ENCODE measurements at regions not wholly inside any gene's neighbourhood (a gene's known extent, or its start where the extent isn't known, plus 50 kb on each side); places are given as distances from the start of the nearest gene placed in this dataset.

GRCh38 chr5:96074870-96075269, 113.2 kb upstream of the ELL2 start:
- no peak for DNase-seq (ENCODE audit: low read depth in 2 of 2, low spot score in 1 of 2)

- DNase-seq (ENCODE audit: low read depth in 2 of 2, low spot score in 1 of 2): no peak
Measured at GRCh38 chr5:96074460-96074859, 112.8 kb upstream of the ELL2 start.

- no peak for DNase-seq (ENCODE audit: low read depth in 2 of 2, low spot score in 1 of 2)
Measured at GRCh38 chr5:96072791-96073165, 111.1 kb upstream of the ELL2 start.

GRCh38 chr5:96072138-96072790, 110.6 kb upstream of the ELL2 start:
- DNase-seq (ENCODE audit: low read depth in 2 of 2, low spot score in 1 of 2): no peak

GRCh38 chr5:96070622-96071225, 109.1 kb upstream of the ELL2 start:
- DNase-seq (ENCODE audit: low read depth in 2 of 2, low spot score in 1 of 2): no peak

GRCh38 chr5:96067894-96068614, 106.4 kb upstream of the ELL2 start:
- DNase-seq (ENCODE audit: low read depth in 2 of 2, low spot score in 1 of 2): no peak

- no peak for DNase-seq (ENCODE audit: low read depth in 2 of 2, low spot score in 1 of 2)
Measured at GRCh38 chr5:96067251-96067650, 105.6 kb upstream of the ELL2 start.

GRCh38 chr5:96066386-96066719, 104.7 kb upstream of the ELL2 start:
- no peak for DNase-seq (ENCODE audit: low read depth in 2 of 2, low spot score in 1 of 2)

GRCh38 chr5:96065685-96066385, 104.2 kb upstream of the ELL2 start:
- no peak for DNase-seq (ENCODE audit: low read depth in 2 of 2, low spot score in 1 of 2)

- no peak for DNase-seq (ENCODE audit: low read depth in 2 of 2, low spot score in 1 of 2)
Measured at GRCh38 chr5:96064877-96065276, 103.2 kb upstream of the ELL2 start.

- DNase-seq (ENCODE audit: low read depth in 2 of 2, low spot score in 1 of 2): no peak
Measured at GRCh38 chr5:96062836-96063235, 101.2 kb upstream of the ELL2 start.

- DNase-seq (ENCODE audit: low read depth in 2 of 2, low spot score in 1 of 2): no peak
Measured at GRCh38 chr5:96058084-96058483, 96.4 kb upstream of the ELL2 start.

GRCh38 chr5:96054311-96055030, 92.8 kb upstream of the ELL2 start:
- DNase-seq (ENCODE audit: low read depth in 2 of 2, low spot score in 1 of 2): no peak

- no peak for DNase-seq (ENCODE audit: low read depth in 2 of 2, low spot score in 1 of 2)
Measured at GRCh38 chr5:96053063-96053735, 91.5 kb upstream of the ELL2 start.

GRCh38 chr5:96052374-96052773, 90.7 kb upstream of the ELL2 start:
- DNase-seq (ENCODE audit: low read depth in 2 of 2, low spot score in 1 of 2): no peak

- no peak for DNase-seq (ENCODE audit: low read depth in 2 of 2, low spot score in 1 of 2)
Measured at GRCh38 chr5:96051401-96051830, 89.8 kb upstream of the ELL2 start.

GRCh38 chr5:96050273-96050880, 88.7 kb upstream of the ELL2 start:
- no peak for DNase-seq (ENCODE audit: low read depth in 2 of 2, low spot score in 1 of 2)

- no peak for DNase-seq (ENCODE audit: low read depth in 2 of 2, low spot score in 1 of 2)
Measured at GRCh38 chr5:96049398-96050272, 88.0 kb upstream of the ELL2 start.

GRCh38 chr5:96048763-96049162, 87.1 kb upstream of the ELL2 start:
- no peak for DNase-seq (ENCODE audit: low read depth in 2 of 2, low spot score in 1 of 2)
